Kidney (tissue), 13 donors: ENCODE measurements at regions not wholly inside any gene's neighbourhood (a gene's known extent, or its start where the extent isn't known, plus 50 kb on each side); places are given as distances from the start of the nearest gene placed in this dataset.

Source experiments
- DNase-seq, 5 donors: peaks; one replicate each; pipeline ENCODE4 v3.0.0-alpha.2; 2013 to 2020
- FAIRE-seq: peaks from 2 replicates; lab custom pipeline; 2012; peaks lifted over from hg19 to GRCh38; lab: Jason Lieb, UNC
- H3K27ac ChIP-seq, 2 donors: one replicate each; pipeline ENCODE4 v1.7.0; 2013; ENCODE audit warnings: low read depth in 2 of 2, low read length in 2 of 2, inconsistent platforms in 1 of 2
- H3K27me3 ChIP-seq: one replicate; pipeline ENCODE4 v1.7.1; 2013; ENCODE audit warnings: low read length, inconsistent platforms; ENCODE audit not compliant: control insufficient read depth, insufficient read depth
- H3K36me3 ChIP-seq, 3 donors: one replicate each; pipeline versions ENCODE4 v1.7.0 to v1.7.1; 2013; ENCODE audit warnings: low read length in 3 of 3, control low read depth in 1 of 3, inconsistent platforms in 1 of 3; ENCODE audit not compliant: insufficient read depth in 3 of 3, control insufficient read depth in 2 of 3
- H3K4me1 ChIP-seq, 3 donors: one replicate each; pipeline versions ENCODE4 v1.7.0 to v1.7.1; 2013; ENCODE audit warnings: low read length in 3 of 3, inconsistent platforms in 1 of 3, low read depth in 1 of 3; ENCODE audit not compliant: control insufficient read depth in 2 of 3, insufficient read depth in 2 of 3
- H3K4me3 ChIP-seq, 3 donors: one replicate each; pipeline versions ENCODE4 v1.7.0 to v1.8.1; 2013; ENCODE audit warnings: low read length in 3 of 3, control low read depth in 1 of 3, inconsistent platforms in 1 of 3
- H3K9ac ChIP-seq, 3 donors: one replicate each; pipeline versions ENCODE4 v1.7.0 to v1.7.1; 2013; ENCODE audit warnings: low read length in 3 of 3, control low read depth in 1 of 3, inconsistent platforms in 1 of 3
- H3K9me3 ChIP-seq, 3 donors: one replicate each; pipeline versions ENCODE4 v1.7.0 to v1.7.1; 2013; ENCODE audit warnings: low read length in 3 of 3, control low read depth in 1 of 3, inconsistent platforms in 1 of 3; ENCODE audit not compliant: control insufficient read depth in 2 of 3, insufficient read depth in 1 of 3
- CTCF ChIP-seq: IDR thresholded peaks from 3 replicates; pipeline ENCODE4 v1.5.1; 2012; ENCODE audit warnings: mild to moderate bottlenecking, moderate library complexity, borderline replicate concordance; ENCODE audit not compliant: insufficient read depth; ENCODE audit errors: extremely low read depth
- intact Hi-C: fragments of 100-400 bp; cut with DNase I; formaldehyde crosslinking; loops from one replicate; pipeline ENCODE4 v1.11.1; 2022
- donor health status: control.
- donor health status: control.
- donor health status: control.
- donor health status: control.
- donor health status: control.
- donor health status: DM: yes; HTN: yes; CAD: no.
- donor health status: Normal renal cell carcinoma (clear cell type).

GRCh38 chr1:103256490-103256889 is 148.2 kb upstream of the COL11A1 start:
- DNase-seq (no peak), FAIRE-seq (no peak)
- no peak for TF ChIP-seq CTCF
- Histone ChIP-seq H3K27ac (no peak overlapping the region), H3K9me3 (no peaks in the 10 kb centered on the region), H3K4me1 (no peaks in the 10 kb centered on the region), H3K4me3 (no peak overlapping the region), H3K9ac (no peak overlapping the region), H3K36me3 (no peaks in the 10 kb centered on the region), H3K27me3 (no peaks in the 10 kb centered on the region)
- intact Hi-C loops = no loop called here

- Histone ChIP-seq H3K27me3 (no peaks in the 10 kb centered on the region), H3K4me3 (no peak overlapping the region), H3K27ac (no peak overlapping the region), H3K9me3 (no peaks in the 10 kb centered on the region), H3K9ac (no peak overlapping the region), H3K4me1 (no peaks in the 10 kb centered on the region), H3K36me3 (no peaks in the 10 kb centered on the region)
- DNase-seq (peak in 1 of 5 donors; percentile 8), FAIRE-seq (no peak)
- no peak for TF ChIP-seq CTCF
- intact Hi-C loops = no loop called here
Measured at GRCh38 chr1:103254691-103255090, 146.4 kb upstream of the COL11A1 start.

- no peak overlapping the region for H3K4me3 ChIP-seq
- no peaks in the 10 kb centered on the region for H3K36me3 ChIP-seq
- H3K4me1 ChIP-seq = no peaks in the 10 kb centered on the region
- H3K27ac ChIP-seq = no peak overlapping the region
- intact Hi-C loops = no loop called here
- no peaks in the 10 kb centered on the region for H3K27me3 ChIP-seq
- TF ChIP-seq CTCF = no peak
- H3K9ac ChIP-seq = no peak overlapping the region
- no peaks in the 10 kb centered on the region for H3K9me3 ChIP-seq
- peak in 1 of 5 donors; percentile 5 for DNase-seq
- FAIRE-seq = no peak
Measured at GRCh38 chr1:103250441-103250861, 142.1 kb upstream of the COL11A1 start.
